Lower lobe of right lung (tissue), 2 donors: ENCODE measurements at regions not wholly inside any gene's neighbourhood (a gene's known extent, or its start where the extent isn't known, plus 50 kb on each side); places are given as distances from the start of the nearest gene placed in this dataset.
A peak's percentile ranks its signal among the peaks of the same experiment; 100 is the strongest.
"Not testable (repeated sequence)": the region's sequence is repeated elsewhere in the genome, so short reads cannot be mapped to it uniquely, and the experiment has no call there.

ENCODE experiments used
- ATAC-seq, 2 donors: fragments of 200-7000 bp; cut with Tn5 transposase; one replicate each; pipeline ENCODE4 v1.9.1; 2020 to 2022; ENCODE audit warnings: mild to moderate bottlenecking in 2 of 2, moderate library complexity in 2 of 2
- DNase-seq: peaks from one replicate; pipeline ENCODE4 v3.0.0-alpha.2; 2020
- H3K27ac ChIP-seq: fragments of 200-600 bp; one replicate; pipeline ENCODE4 v1.8.0; 2022
- H3K27me3 ChIP-seq: fragments of 200-600 bp; one replicate; pipeline ENCODE4 v1.8.0; 2022; ENCODE audit warnings: low read depth
- H3K36me3 ChIP-seq: fragments of 200-600 bp; one replicate; pipeline ENCODE4 v1.8.0; 2022; ENCODE audit warnings: mild to moderate bottlenecking
- H3K4me1 ChIP-seq: fragments of 200-600 bp; one replicate; pipeline ENCODE4 v1.8.0; 2022
- H3K4me3 ChIP-seq: fragments of 200-600 bp; one replicate; pipeline ENCODE4 v1.8.0; 2022; ENCODE audit warnings: mild to moderate bottlenecking
- H3K9me3 ChIP-seq: fragments of 200-600 bp; one replicate; pipeline ENCODE4 v1.8.0; 2022
- CTCF ChIP-seq: fragments of 200-600 bp; IDR thresholded peaks from one replicate; pipeline ENCODE4 v1.8.0; 2022; ENCODE audit warnings: antibody characterized with exemption, mild to moderate bottlenecking
- intact Hi-C: fragments of 100-400 bp; cut with DNase I; formaldehyde crosslinking; loops from one replicate; pipeline ENCODE4 v1.11.0; 2022
- donor health status: DM: no; HTN: yes; CAD: no; lungs with severe emphysema.

- TF ChIP-seq CTCF: no peak
- Histone ChIP-seq H3K27ac (no peak overlapping the region), H3K27me3 (no peaks in the 10 kb centered on the region), H3K36me3 (no peaks in the 10 kb centered on the region), H3K4me3 (no peak overlapping the region), H3K4me1 (peaks cover 21% of the 10 kb centered on the region), H3K9me3 (peaks cover 11% of the 10 kb centered on the region)
- DNase-seq (no peak), ATAC-seq (no peak)
- intact Hi-C loops: no loop called here
Observed at GRCh38 chr6:169857343-169858292, 106.2 kb downstream of the ERMARD start.

GRCh38 chr6:169856442-169857342, 105.3 kb downstream of the ERMARD start:
- H3K36me3 ChIP-seq, H3K27ac ChIP-seq, H3K4me3 ChIP-seq, intact Hi-C loops, H3K27me3 ChIP-seq, DNase-seq, ATAC-seq: not testable (repeated sequence)
- Histone ChIP-seq H3K9me3 (peaks cover 11% of the 10 kb centered on the region), H3K4me1 (peaks cover 22% of the 10 kb centered on the region)

- intact Hi-C loops: no loop called here
- no peak for TF ChIP-seq CTCF
- DNase-seq: no peak
- ATAC-seq: no peak
- H3K27ac ChIP-seq: no peak overlapping the region
- H3K4me3 ChIP-seq: no peak overlapping the region
- peaks cover 22% of the 10 kb centered on the region for H3K4me1 ChIP-seq
- H3K36me3 ChIP-seq: no peaks in the 10 kb centered on the region
- no peaks in the 10 kb centered on the region for H3K27me3 ChIP-seq
- peaks cover 11% of the 10 kb centered on the region for H3K9me3 ChIP-seq
Observed at GRCh38 chr6:169854813-169855212, 103.4 kb downstream of the ERMARD start.

- peaks cover 11% of the 10 kb centered on the region for H3K9me3 ChIP-seq
- no peak for TF ChIP-seq CTCF
- DNase-seq: no peak
- peak overlapping the region; percentile 8 for H3K27ac ChIP-seq
- ATAC-seq: no peak
- H3K4me3 ChIP-seq: no peak overlapping the region
- peaks cover 20% of the 10 kb centered on the region for H3K4me1 ChIP-seq
- no peaks in the 10 kb centered on the region for H3K36me3 ChIP-seq
- no peaks in the 10 kb centered on the region for H3K27me3 ChIP-seq
- intact Hi-C loops: no loop called here
Observed at GRCh38 chr6:169854083-169854725, 102.8 kb downstream of the ERMARD start.

- Histone ChIP-seq H3K27ac (peak overlapping the region; percentile 8), H3K4me3 (no peak overlapping the region), H3K36me3 (no peaks in the 10 kb centered on the region), H3K27me3 (no peaks in the 10 kb centered on the region), H3K4me1 (peaks cover 20% of the 10 kb centered on the region), H3K9me3 (peaks cover 11% of the 10 kb centered on the region)
- no peak for TF ChIP-seq CTCF
- intact Hi-C loops: no loop called here
- no peak for DNase-seq
- no peak for ATAC-seq
Observed at GRCh38 chr6:169853196-169854082, 102.0 kb downstream of the ERMARD start.
